ENCODE measurements at regions not wholly inside any gene's neighbourhood (a gene's known extent, or its start where the extent isn't known, plus 50 kb on each side); places are given as distances from the start of the nearest gene placed in this dataset.

- TF ChIP-seq, protein P1, sequence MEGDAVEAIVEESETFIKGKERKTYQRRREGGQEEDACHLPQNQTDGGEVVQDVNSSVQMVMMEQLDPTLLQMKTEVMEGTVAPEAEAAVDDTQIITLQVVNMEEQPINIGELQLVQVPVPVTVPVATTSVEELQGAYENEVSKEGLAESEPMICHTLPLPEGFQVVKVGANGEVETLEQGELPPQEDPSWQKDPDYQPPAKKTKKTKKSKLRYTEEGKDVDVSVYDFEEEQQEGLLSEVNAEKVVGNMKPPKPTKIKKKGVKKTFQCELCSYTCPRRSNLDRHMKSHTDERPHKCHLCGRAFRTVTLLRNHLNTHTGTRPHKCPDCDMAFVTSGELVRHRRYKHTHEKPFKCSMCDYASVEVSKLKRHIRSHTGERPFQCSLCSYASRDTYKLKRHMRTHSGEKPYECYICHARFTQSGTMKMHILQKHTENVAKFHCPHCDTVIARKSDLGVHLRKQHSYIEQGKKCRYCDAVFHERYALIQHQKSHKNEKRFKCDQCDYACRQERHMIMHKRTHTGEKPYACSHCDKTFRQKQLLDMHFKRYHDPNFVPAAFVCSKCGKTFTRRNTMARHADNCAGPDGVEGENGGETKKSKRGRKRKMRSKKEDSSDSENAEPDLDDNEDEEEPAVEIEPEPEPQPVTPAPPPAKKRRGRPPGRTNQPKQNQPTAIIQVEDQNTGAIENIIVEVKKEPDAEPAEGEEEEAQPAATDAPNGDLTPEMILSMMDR (IDR thresholded peaks at IDR 0.05), result no peak
- no peak for TF ChIP-seq POLR2A (IDR thresholded peaks at IDR 0.05)
These were observed 482.4 kb downstream of the NLGN4X start for GRCh38 chrX:5746231-5746630.

Measured in uterus (tissue), 2 donors.